Epidermal melanocyte (primary cell): ENCODE measurements at regions not wholly inside any gene's neighbourhood (a gene's known extent, or its start where the extent isn't known, plus 50 kb on each side); places are given as distances from the start of the nearest gene placed in this dataset.
A peak's percentile ranks its signal among the peaks of the same experiment; 100 is the strongest.
"Not testable (repeated sequence)": the region's sequence is repeated elsewhere in the genome, so short reads cannot be mapped to it uniquely, and the experiment has no call there.

Experiments
- DNase-seq: peaks from one replicate; pipeline ENCODE4 v3.0.0; 2011; ENCODE audit warnings: low spot score; ENCODE audit not compliant: insufficient read length

DNA sequence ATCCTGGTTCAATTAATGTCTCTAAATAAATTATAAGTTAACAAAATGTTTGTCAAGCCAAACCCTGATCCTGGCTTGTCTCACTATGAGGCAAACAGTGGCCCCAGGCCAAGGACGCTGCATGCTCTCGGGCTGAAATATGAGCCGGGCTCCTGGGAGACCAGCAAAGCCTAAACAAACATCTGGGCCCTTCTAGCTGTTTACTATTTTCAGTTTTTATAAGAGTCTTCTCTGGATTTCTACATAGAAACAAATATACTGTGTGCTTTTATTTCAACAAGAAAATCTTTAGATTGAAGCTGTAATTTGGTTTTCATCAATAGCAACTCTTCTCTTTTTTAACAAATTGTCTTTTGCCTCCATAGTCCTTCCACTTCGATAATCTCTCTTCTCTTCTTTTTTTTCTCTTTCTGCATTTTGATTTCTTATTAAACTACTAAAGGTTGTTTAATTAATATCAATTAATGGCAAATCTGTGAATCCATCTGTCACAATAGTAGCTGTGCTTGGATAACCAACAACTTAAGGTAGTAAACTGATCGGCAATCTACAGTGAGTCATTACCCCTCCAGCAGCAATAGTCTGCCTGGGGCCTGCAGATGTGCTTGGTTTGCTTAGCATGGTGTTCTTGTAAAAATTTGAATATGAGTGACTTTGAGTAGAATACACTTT lies 83.3 kb upstream of the DNAJC1 start:
- peak; percentile 54 for DNase-seq

DNA sequence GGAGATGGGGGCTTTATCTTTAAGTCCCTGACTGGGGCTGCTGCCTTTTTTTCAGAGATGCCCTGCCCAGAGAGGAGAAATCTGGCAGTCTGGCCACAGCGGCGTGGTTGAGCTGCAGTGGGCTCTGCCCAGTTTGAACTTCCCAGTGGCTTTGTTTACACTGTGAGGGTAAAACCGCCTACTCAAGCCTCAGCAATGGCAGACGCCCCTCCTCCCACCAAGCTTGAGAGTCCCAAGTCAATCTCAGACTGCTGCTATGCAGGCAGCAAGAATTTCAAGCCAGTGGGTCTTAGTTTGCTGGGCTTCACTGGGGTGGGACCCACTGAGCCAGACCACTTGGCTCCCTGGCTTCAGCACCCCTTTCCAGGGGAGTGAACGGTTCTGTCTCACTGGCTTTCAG lies 76.4 kb upstream of the DNAJC1 start:
- not testable (repeated sequence) for DNase-seq

DNA sequence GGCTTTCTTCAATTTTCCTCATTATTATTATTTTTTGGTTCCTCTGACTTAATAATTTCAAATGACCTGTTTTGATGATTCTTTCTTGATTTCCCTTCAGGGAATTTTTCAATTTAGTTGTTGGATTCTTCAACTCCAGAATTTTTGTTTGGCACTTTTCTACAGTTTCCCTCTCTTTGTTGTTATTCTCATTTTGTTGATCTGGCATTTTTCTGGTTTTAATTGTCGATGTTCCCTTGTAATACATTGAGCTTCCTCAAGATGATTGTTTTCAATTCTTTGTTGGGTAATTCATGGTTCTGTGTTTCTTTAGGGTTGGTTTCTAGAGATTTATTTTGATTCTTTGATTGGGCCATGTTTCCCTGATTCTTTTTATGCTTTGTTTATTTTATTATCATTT lies 67.8 kb upstream of the DNAJC1 start:
- no peak for DNase-seq

DNA sequence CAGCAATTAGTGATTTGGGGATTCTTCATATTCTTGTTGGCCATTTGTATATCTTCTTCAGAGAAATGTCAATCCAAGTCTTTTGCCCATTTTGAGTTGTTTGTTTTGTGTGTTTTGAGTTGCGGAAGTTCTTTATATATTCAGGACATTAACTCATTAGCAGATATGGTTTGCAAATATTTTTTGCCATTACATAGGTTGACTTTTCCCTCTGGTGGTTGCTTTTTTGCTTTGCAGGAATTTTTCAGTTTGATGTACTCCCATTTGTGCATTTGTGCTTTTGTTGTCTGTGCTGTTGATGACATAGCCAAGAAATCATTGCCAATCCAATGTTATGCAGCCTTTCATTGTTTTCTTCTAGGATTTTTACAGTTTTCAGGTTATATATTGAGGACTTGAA lies 63.6 kb upstream of the DNAJC1 start:
- no peak for DNase-seq

DNA sequence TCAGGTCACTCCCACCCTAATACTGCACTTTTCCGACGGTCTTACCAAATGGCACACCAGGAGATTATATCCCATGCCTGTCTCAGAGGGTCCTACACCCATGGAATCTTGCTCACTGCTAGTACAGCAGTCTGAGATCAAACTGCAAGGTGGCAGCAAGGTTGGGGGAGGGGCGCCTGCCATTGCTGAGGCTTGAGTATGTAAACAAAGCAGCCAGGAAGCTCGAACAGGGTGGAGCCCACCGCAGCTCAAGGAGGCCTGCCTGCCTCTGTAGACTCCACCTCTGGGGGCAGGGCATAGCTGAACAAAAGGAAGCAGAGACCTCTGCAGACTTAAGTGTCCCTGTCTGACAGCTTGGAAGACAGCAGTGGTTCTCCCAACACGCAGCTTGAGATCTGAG lies 57.5 kb upstream of the DNAJC1 start:
- DNase-seq: not testable (repeated sequence)

DNA sequence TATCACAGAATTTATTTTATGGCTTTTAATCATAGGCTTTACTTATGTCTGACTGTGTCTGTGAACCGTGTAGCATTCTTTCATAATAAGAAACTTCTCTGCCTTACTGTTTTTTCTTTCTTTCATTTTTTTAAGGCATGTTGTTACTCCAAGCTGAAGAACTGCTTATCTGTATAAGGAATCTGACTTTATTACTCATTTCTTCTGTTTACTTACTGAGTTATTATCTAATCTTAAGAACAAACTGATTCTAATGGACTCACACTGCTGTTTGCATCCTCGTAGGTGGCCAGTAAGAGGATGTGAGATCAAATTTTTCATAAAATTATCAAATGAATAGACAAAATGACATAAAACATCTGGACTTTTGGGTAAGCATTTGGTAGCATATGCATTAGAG lies 54.7 kb upstream of the DNAJC1 start:
- no peak for DNase-seq

DNA sequence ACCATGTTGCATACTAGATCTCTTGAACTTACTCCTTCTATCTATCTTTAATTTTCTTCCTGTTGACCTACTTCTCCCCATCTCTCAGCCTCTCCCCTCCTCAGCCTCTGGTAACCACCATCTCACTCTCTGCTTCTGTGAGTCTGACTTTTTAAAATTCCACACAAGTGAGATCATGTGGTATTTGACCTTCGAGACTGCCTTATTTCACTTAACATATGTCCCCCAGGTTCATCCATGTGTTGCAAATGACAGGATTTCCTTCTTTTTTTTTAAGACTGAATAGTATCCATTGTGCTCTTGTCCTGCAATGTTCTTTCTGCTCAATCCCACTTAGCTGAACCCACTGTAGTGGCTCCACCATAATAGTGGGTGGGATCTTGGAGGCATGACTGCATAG lies 51.4 kb upstream of the DNAJC1 start:
- DNase-seq: no peak
